K562 (cell line): ENCODE measurements at regions not wholly inside any gene's neighbourhood (a gene's known extent, or its start where the extent isn't known, plus 50 kb on each side); places are given as distances from the start of the nearest gene placed in this dataset.

Experiments used
- ATAC-seq: fragments of 200-7000 bp; cut with Tn5 transposase; 3 replicates; pipeline ENCODE4 v1.9.1; 2020; ENCODE audit warnings: moderate library complexity
- BruUV-seq: library from RNA; stranded (reverse); fragments of 400-500 nt; replicated peaks from 2 replicates; lab custom pipeline; 2021; lab: Mats Ljungman, UMichigan
- CTCF ChIA-PET: fragments of 300-600 bp; formaldehyde crosslinking; extraction: SDS; loops from one replicate; lab custom pipeline; 2021; ENCODE audit warnings: low intra/inter-chr PET ratio; lab: Yijun Ruan, JAX
- POLR2A ChIA-PET: fragments of 300-600, 350-650 bp; sonication (Branson Sonifier 250); formaldehyde crosslinking; extraction: SDS; loops from one replicate; lab custom pipeline; 2021; ENCODE audit warnings: antibody characterized with exemption, inconsistent platforms; lab: Yijun Ruan, JAX
- DNase-seq, 4 experiments: peaks; one replicate each; pipeline versions ENCODE4 v3.0.0 to v3.0.0-alpha.2; 2011 to 2018; ENCODE audit warnings: low spot score in 3 of 4, mixed read lengths in 3 of 4; ENCODE audit errors: extremely low read depth in 1 of 4
- FAIRE-seq: peaks from 2 replicates; lab custom pipeline; 2011; peaks lifted over from hg19 to GRCh38; lab: Jason Lieb, UNC
- H2AFZ ChIP-seq: 2 replicates; pipeline ENCODE4 v1.6.0; 2011; ENCODE audit warnings: low read depth, low read length, control low read depth, inconsistent platforms
- H3K27ac ChIP-seq: fragments of 200-600 bp; 3 replicates; pipeline ENCODE4 v1.8.0; 2011; ENCODE audit warnings: low read depth, mild to moderate bottlenecking, control low read depth, inconsistent platforms, low read length, moderate library complexity, mixed read lengths; ENCODE audit errors: extremely low read depth
- H3K27me3 ChIP-seq, 2 experiments: fragments of 300-600 bp in 1 of 2; 2 replicates in 1 of 2; 3 replicates in 1 of 2; pipeline versions ENCODE4 v1.6.0 to v1.8.0; 2011; ENCODE audit warnings: inconsistent platforms in 2 of 2, low read length in 2 of 2, mild to moderate bottlenecking in 1 of 2, mixed read lengths in 1 of 2, moderate library complexity in 1 of 2; ENCODE audit not compliant: control insufficient read depth in 2 of 2, insufficient read depth in 2 of 2
- H3K36me3 ChIP-seq: fragments of 300-600 bp; 3 replicates; pipeline ENCODE4 v1.8.0; 2011; ENCODE audit warnings: mild to moderate bottlenecking, low read length, inconsistent platforms; ENCODE audit not compliant: control insufficient read depth, insufficient read depth
- H3K4me1 ChIP-seq, 2 experiments: fragments of 200-600 bp in 1 of 2; replicated peaks in 1 of 2; 2 replicates in 1 of 2; 3 replicates in 1 of 2; pipeline versions ENCODE4 v1.5.1 to v1.8.0; 2011; ENCODE audit warnings: inconsistent platforms in 2 of 2, low read length in 2 of 2, mild to moderate bottlenecking in 1 of 2, mixed read lengths in 1 of 2, moderate library complexity in 1 of 2; ENCODE audit not compliant: control insufficient read depth in 2 of 2, insufficient read depth in 2 of 2
- H3K4me2 ChIP-seq: 2 replicates; pipeline ENCODE4 v1.6.1; 2011; ENCODE audit warnings: low read length, control low read depth, inconsistent platforms, mixed read lengths; ENCODE audit not compliant: insufficient read depth
- H3K4me3 ChIP-seq: fragments of 200-600 bp; sonication (generic), shearing (Covaris generic); 2 replicates; pipeline ENCODE4 v1.5.1; 2016; ENCODE audit warnings: control low read depth, inconsistent platforms
- H3K79me2 ChIP-seq: fragments of 200-600 bp; 3 replicates; pipeline ENCODE4 v1.8.0; 2011; ENCODE audit warnings: low read length, inconsistent platforms; ENCODE audit not compliant: control insufficient read depth, insufficient read depth
- H3K9ac ChIP-seq, 2 experiments: 2 replicates each; pipeline versions ENCODE4 v1.6.0 to v1.6.1; 2011; ENCODE audit warnings: low read depth in 2 of 2, low read length in 2 of 2, control low read depth in 1 of 2, inconsistent platforms in 1 of 2, mild to moderate bottlenecking in 1 of 2, mixed read lengths in 1 of 2; ENCODE audit not compliant: insufficient read depth in 1 of 2
- H3K9me1 ChIP-seq: one replicate; pipeline ENCODE4 v1.6.0; 2011; ENCODE audit warnings: inconsistent platforms, mild to moderate bottlenecking, low read length, moderate library complexity; ENCODE audit not compliant: control insufficient read depth, insufficient read depth
- H3K9me3 ChIP-seq: replicated peaks from 2 replicates; pipeline ENCODE4 v1.5.1; 2011; ENCODE audit warnings: low read depth, low read length, inconsistent platforms; ENCODE audit not compliant: control insufficient read depth, insufficient read depth
- H4K20me1 ChIP-seq: replicated peaks from 2 replicates; pipeline ENCODE4 v1.6.1; 2011; ENCODE audit warnings: low read length, inconsistent platforms, mixed read lengths; ENCODE audit not compliant: control insufficient read depth, insufficient read depth
- CBFA2T3 ChIP-seq: fragments of 450-650 bp; IDR thresholded peaks from 2 replicates; pipeline ENCODE4 v1.6.1; 2017
- ETS1 ChIP-seq: conservative IDR thresholded peaks from 2 replicates; pipeline ENCODE4 v1.6.1; 2011; ENCODE audit warnings: low read depth, mild to moderate bottlenecking, low read length; ENCODE audit not compliant: control insufficient read depth
- IRF2 ChIP-seq: sonication (generic); formaldehyde crosslinking; IDR thresholded peaks from 2 replicates; pipeline ENCODE4 v1.8.1; 2022; ENCODE audit warnings: mild to moderate bottlenecking, missing genetic modification reagents
- MCM7 ChIP-seq, 2 experiments: fragments of 450-650 bp; IDR thresholded peaks; 2 replicates each; pipeline ENCODE4 v1.6.1; 2016 to 2018
- NBN ChIP-seq: fragments of 450-650 bp; IDR thresholded peaks from 2 replicates; pipeline ENCODE4 v1.6.1; 2016; ENCODE audit warnings: low read depth, mild to moderate bottlenecking
- NFRKB ChIP-seq: fragments of 450-650 bp; IDR thresholded peaks from 2 replicates; pipeline ENCODE4 v1.6.1; 2016; ENCODE audit warnings: low read depth
- RBM17 ChIP-seq: fragments of 200-400 bp; formaldehyde crosslinking; IDR thresholded peaks from 2 replicates; pipeline ENCODE4 v1.6.1; 2017; ENCODE audit warnings: low read depth, mild to moderate bottlenecking, low read length, borderline replicate concordance
- RBM22 ChIP-seq: fragments of 200-400 bp; formaldehyde crosslinking; IDR thresholded peaks from 2 replicates; pipeline ENCODE4 v1.6.1; 2018; ENCODE audit warnings: low read length, low read depth; ENCODE audit not compliant: poor library complexity, severe bottlenecking
- YBX1 ChIP-seq: fragments of 450-650 bp; IDR thresholded peaks from 2 replicates; pipeline ENCODE4 v1.7.1; 2016; ENCODE audit warnings: mild to moderate bottlenecking
- in situ Hi-C: fragments of 300-500 bp; cut with MboI; formaldehyde crosslinking; loops from 4 replicates; pipeline ENCODE4 v1.15.0; 2018; ENCODE audit warnings: inconsistent platforms, mixed read lengths
- intact Hi-C: fragments of 100-400 bp; cut with micrococcal nuclease; formaldehyde crosslinking; loops from 2 replicates; pipeline ENCODE4 v1.14.2; 2022

DNA sequence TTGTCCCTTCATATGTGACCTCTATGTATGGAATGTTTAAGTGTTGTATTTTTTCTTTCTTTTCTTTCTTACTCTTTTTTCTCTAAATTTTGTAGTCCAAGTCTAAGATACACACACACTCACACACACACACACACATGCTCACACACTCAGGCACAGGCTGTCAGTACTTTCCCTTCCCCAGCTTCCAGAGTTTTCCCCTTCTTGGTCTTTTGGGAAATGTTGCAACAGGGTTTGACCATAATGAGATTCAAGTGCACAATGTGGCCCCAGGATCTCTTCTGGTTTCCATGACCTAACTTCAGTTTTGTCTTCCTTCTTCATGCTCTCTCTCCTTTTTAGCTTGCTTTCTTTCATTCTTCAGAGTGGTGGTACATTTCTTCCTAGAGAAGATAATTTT, 289.8 kb upstream of the FOXF1 start:
- no peaks in the 10 kb centered on the region for H3K79me2 ChIP-seq
- FAIRE-seq: no peak
- 0 out of 2 replicates have a peak, but pooled peaks cover 6% of the 10 kb centered on the region for H4K20me1 ChIP-seq
- ChIA-PET POLR2A (interaction anchor here (0.5 to 0.8 kb wide), 2 partner anchors 12 to 15 kb away, joined by 3 to 4 read pairs; no protein-coding TSS in a partner anchor), CTCF (no interaction called here)
- no peak overlapping the region for H3K4me3 ChIP-seq
- H3K4me2 ChIP-seq: no peak overlapping the region
- H3K36me3 ChIP-seq: no peaks in the 10 kb centered on the region
- in situ Hi-C loops (no loop called here), intact Hi-C loops (no loop called here)
- peaks cover 16 to 62% of the 10 kb centered on the region in 2 experiments; a peak in 3 of 5 replicates for H3K27me3 ChIP-seq
- no peak overlapping the region for H3K27ac ChIP-seq
- BruUV-seq: no TSS peak
- no peaks in the 10 kb centered on the region for H3K9me3 ChIP-seq
- TF ChIP-seq ETS1 (no peak), MCM7 (IDR thresholded peaks at IDR 0.05) (no peak), RBM22 (no peak), CBFA2T3 (no peak), NFRKB (no peak), YBX1 (no peak), NBN (no peak), IRF2 (no peak), RBM17 (no peak)
- DNase-seq: no peak
- H3K4me1 ChIP-seq: no peaks in the 10 kb centered on the region
- H2AFZ ChIP-seq: no peak overlapping the region
- ATAC-seq: no peak
- no peaks in the 10 kb centered on the region for H3K9me1 ChIP-seq
- H3K9ac ChIP-seq: no peak overlapping the region
